ENCODE measurements at regions not wholly inside any gene's neighbourhood (a gene's known extent, or its start where the extent isn't known, plus 50 kb on each side); places are given as distances from the start of the nearest gene placed in this dataset.
"Not testable (repeated sequence)": the region's sequence is repeated elsewhere in the genome, so short reads cannot be mapped to it uniquely, and the experiment has no call there.

DNA sequence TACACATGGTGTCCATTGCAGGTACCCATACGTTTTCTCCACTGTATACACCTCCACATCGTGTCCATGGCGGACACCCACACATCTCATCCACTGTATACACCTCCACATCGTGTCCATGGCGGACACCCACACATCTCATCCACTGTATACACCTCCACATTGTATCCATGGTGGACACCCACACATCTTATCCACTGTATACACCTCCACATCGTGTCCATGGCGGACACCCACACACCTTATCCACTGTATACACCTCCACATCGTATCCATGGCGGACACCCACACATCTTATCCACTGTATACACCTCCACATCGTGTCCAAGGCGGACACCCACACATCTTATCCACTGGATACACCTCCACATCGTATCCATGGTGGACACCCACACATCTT, 50.4 kb upstream of the TTC34 start:
- not testable (repeated sequence) for H3K4me3 ChIP-seq (replicated peaks; ENCODE audit: low read depth, low read length); DNase-seq (ENCODE audit: extremely low read depth, low read depth)

DNA sequence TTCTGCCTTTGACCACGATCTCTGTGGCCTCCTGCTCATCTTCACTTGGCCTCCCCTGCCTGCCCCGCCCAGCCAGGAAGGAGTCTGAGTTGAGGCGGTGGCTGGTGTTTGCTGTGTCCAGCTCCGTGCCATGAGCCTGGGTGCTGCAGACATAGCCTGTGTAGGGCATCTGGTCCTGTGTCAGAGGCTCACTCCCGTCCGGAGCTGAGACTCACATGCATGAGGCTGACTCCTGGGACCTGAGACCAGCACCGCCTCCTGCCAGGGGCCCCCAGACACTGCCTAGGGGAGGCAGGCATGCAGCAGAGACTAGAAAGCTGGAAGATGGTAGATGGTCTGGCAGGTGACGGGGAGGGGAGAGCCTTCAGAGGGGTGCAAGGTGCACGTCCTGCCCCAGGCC, 52.2 kb upstream of the TTC34 start:
- DNase-seq (ENCODE audit: extremely low read depth, low read depth): no peak
- H3K4me3 ChIP-seq (replicated peaks; ENCODE audit: low read depth, low read length): no peak overlapping the region
- TF ChIP-seq, protein P1, sequence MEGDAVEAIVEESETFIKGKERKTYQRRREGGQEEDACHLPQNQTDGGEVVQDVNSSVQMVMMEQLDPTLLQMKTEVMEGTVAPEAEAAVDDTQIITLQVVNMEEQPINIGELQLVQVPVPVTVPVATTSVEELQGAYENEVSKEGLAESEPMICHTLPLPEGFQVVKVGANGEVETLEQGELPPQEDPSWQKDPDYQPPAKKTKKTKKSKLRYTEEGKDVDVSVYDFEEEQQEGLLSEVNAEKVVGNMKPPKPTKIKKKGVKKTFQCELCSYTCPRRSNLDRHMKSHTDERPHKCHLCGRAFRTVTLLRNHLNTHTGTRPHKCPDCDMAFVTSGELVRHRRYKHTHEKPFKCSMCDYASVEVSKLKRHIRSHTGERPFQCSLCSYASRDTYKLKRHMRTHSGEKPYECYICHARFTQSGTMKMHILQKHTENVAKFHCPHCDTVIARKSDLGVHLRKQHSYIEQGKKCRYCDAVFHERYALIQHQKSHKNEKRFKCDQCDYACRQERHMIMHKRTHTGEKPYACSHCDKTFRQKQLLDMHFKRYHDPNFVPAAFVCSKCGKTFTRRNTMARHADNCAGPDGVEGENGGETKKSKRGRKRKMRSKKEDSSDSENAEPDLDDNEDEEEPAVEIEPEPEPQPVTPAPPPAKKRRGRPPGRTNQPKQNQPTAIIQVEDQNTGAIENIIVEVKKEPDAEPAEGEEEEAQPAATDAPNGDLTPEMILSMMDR (IDR thresholded peaks at IDR 0.05; ENCODE audit: low read depth, low read length, missing control alignments): no peak

- TF ChIP-seq, protein P1 (IDR thresholded peaks at IDR 0.05; ENCODE audit: low read depth, low read length, missing control alignments): no peak
- H3K4me3 ChIP-seq (replicated peaks; ENCODE audit: low read depth, low read length): no peak overlapping the region
- no peak for DNase-seq (ENCODE audit: extremely low read depth, low read depth)
These were observed 52.7 kb upstream of the TTC34 start for GRCh38 chr1:2854151-2854550.

DNA sequence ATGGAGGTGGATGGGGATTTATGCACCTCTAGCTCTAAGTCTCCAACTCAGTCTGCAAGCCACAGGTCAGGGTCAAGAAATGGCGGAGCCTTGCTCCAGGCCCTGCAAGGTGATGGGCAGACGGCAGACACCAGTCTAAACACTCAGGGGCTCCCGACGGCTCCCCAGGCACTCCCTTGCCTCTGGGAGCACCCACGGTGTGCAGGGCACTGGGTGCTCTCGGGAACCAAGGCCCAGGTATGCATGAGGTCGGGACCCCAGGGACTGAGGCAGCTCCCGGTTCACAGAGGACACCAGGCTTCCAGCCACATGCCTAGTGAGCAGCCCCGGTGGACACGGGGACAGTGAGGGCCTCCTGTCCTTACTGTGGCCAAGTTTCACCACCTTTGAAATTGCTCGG, 53.1 kb upstream of the TTC34 start:
- TF ChIP-seq, protein P1 (IDR thresholded peaks at IDR 0.05; ENCODE audit: low read depth, low read length, missing control alignments): no peak
- no peak overlapping the region for H3K4me3 ChIP-seq (replicated peaks; ENCODE audit: low read depth, low read length)
- no peak for DNase-seq (ENCODE audit: extremely low read depth, low read depth)

DNA sequence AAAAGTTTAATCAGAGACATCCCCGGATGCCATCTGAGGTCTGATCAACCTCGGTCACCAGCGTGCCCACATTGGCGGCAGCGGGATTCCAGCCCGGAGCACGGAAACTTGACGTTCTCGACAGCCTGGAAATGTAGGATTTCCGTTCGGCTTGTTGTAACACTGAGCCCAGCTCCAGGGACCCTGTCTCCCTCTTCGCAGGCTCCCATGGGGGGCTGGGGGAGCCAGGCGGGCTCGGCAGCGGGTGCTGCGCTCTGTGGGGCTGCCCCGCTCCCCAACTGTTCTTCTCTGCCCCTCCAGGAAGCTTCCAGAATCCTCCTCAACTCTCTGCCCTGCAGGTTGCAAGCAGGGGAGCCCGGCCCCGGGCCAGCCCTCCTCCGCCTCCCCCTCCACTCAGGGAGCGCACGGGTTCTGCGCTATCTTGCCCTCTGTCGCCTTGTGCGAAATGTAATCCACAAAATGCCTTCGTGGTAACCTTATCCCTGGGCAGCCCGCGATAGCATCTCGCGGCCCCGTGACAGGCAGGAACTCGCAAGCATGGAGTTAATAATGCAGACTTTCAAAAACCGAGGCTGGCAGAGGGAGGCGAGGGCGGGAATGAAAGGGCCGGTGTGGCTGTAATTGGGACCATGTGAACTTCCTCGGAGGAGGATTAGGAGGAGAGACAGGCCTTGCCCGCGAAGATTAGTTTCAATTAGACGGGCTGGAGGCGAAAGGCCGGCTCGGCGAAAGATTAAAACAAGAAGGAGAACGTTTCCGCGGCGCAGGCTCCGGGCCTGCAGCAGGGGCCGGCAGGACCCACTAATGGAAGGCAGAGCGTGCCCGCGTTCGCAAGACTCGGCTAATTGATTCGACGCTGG, 53.9 kb upstream of the TTC34 start:
- H3K4me3 ChIP-seq (replicated peaks; ENCODE audit: low read depth, low read length): no peak overlapping the region
- no peak for DNase-seq (ENCODE audit: extremely low read depth, low read depth)
- TF ChIP-seq, protein P1 (IDR thresholded peaks at IDR 0.05; ENCODE audit: low read depth, low read length, missing control alignments): no peak

- TF ChIP-seq, protein P1 (IDR thresholded peaks at IDR 0.05; ENCODE audit: low read depth, low read length, missing control alignments): no peak
- DNase-seq (ENCODE audit: extremely low read depth, low read depth): no peak
- no peak overlapping the region for H3K4me3 ChIP-seq (replicated peaks; ENCODE audit: low read depth, low read length)
These were observed 54.5 kb upstream of the TTC34 start for GRCh38 chr1:2856066-2856390.

DNA sequence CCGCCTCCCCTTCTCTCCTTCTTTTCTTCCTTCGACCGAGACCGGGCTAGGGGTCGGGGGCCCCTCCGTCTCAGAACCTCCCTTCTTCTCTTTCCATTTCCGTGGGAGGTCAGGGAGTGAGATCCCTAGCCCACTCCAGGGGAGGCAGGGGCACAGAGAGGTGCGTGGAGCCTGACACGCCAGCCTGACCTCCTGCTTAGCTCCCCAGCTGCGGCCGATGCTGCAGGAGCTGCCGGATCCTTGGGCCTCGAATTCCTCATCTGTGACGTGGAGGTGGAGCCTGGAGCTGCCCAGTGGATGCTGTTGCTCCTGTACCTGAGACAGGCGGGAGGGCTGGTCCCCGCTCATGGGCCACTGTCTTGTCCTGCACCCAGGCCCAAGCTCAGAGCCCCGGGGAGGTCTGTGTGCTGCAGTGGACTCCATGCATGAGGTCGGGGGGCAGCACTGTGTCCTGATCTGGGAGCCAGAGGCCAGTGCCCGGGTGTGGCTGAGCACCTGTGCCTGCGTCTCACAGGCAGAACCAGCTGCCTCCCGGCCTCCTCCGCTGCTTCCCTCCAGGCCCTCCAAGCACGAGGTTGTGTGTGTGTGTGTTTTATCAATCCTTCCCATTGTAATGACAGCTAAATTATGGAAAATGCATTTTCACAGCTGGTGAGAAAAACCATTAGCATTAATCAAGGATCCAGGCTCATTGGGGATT, 55.3 kb upstream of the TTC34 start:
- H3K4me3 ChIP-seq (replicated peaks; ENCODE audit: low read depth, low read length): no peak overlapping the region
- TF ChIP-seq, protein P1 (IDR thresholded peaks at IDR 0.05; ENCODE audit: low read depth, low read length, missing control alignments): no peak
- no peak for DNase-seq (ENCODE audit: extremely low read depth, low read depth)

All from HFF-Myc (cell line).